NCI-H1930 (cell line): ENCODE measurements at regions not wholly inside any gene's neighbourhood (a gene's known extent, or its start where the extent isn't known, plus 50 kb on each side); places are given as distances from the start of the nearest gene placed in this dataset.
"Not testable (repeated sequence)": the region's sequence is repeated elsewhere in the genome, so short reads cannot be mapped to it uniquely, and the experiment has no call there.

Experiments
- DNase-seq, 2 experiments: peaks; one replicate each; lab custom pipeline; 2025; lab: John Stamatoyannopoulos, UW

GRCh38 chr11:25515576-25515975 is 816.4 kb upstream of the ANO3 start:
- DNase-seq: no peak

GRCh38 chr11:25520459-25520858 is 811.5 kb upstream of the ANO3 start:
- DNase-seq: no peak

GRCh38 chr11:25527841-25528240 is 804.1 kb upstream of the ANO3 start:
- no peak for DNase-seq

- no peak for DNase-seq
Observed at GRCh38 chr11:25529572-25529971, 802.4 kb upstream of the ANO3 start.

- no peak for DNase-seq
Observed at GRCh38 chr11:25535467-25536272, 796.3 kb upstream of the ANO3 start.

GRCh38 chr11:25536289-25536688 is 795.6 kb upstream of the ANO3 start:
- DNase-seq: no peak

- DNase-seq: no peak
Observed at GRCh38 chr11:25537393-25537792, 794.5 kb upstream of the ANO3 start.

GRCh38 chr11:25547292-25547691 is 784.6 kb upstream of the ANO3 start:
- peak; percentile 20 to 27 for DNase-seq

GRCh38 chr11:25562417-25562816 is 769.5 kb upstream of the ANO3 start:
- DNase-seq: no peak

GRCh38 chr11:25565846-25566245 is 766.1 kb upstream of the ANO3 start:
- DNase-seq: no peak

GRCh38 chr11:25566298-25567200 is 765.4 kb upstream of the ANO3 start:
- no peak for DNase-seq

- no peak for DNase-seq
Observed at GRCh38 chr11:25576320-25576719, 755.6 kb upstream of the ANO3 start.

GRCh38 chr11:25579554-25579953 is 752.4 kb upstream of the ANO3 start:
- DNase-seq: not testable (repeated sequence)

GRCh38 chr11:25583596-25583995 is 748.3 kb upstream of the ANO3 start:
- no peak for DNase-seq

GRCh38 chr11:25587496-25587895 is 744.4 kb upstream of the ANO3 start:
- DNase-seq: no peak

- DNase-seq: no peak
Observed at GRCh38 chr11:25593221-25593620, 738.7 kb upstream of the ANO3 start.

- no peak for DNase-seq
Observed at GRCh38 chr11:25596701-25597100, 735.2 kb upstream of the ANO3 start.

- DNase-seq: no peak
Observed at GRCh38 chr11:25597696-25598095, 734.2 kb upstream of the ANO3 start.

- no peak for DNase-seq
Observed at GRCh38 chr11:25602149-25602548, 729.8 kb upstream of the ANO3 start.

GRCh38 chr11:25602959-25603358 is 729.0 kb upstream of the ANO3 start:
- DNase-seq: no peak

- DNase-seq: no peak
Observed at GRCh38 chr11:25612806-25613205, 719.1 kb upstream of the ANO3 start.

GRCh38 chr11:25613451-25613850 is 718.5 kb upstream of the ANO3 start:
- DNase-seq: no peak

GRCh38 chr11:25613865-25614264 is 718.1 kb upstream of the ANO3 start:
- no peak for DNase-seq
